Tibial nerve (tissue), 4 donors: ENCODE measurements at regions not wholly inside any gene's neighbourhood (a gene's known extent, or its start where the extent isn't known, plus 50 kb on each side); places are given as distances from the start of the nearest gene placed in this dataset.
"Not testable (repeated sequence)": the region's sequence is repeated elsewhere in the genome, so short reads cannot be mapped to it uniquely, and the experiment has no call there.

ENCODE experiments used
- DNase-seq, 2 donors: peaks; one replicate each; pipeline ENCODE4 v3.0.0-alpha.2; 2019; ENCODE audit warnings: low spot score in 2 of 2
- H3K27ac ChIP-seq, 4 donors: fragments of 200-600 bp; sonication (generic) in 3 of 4; one replicate each; pipeline ENCODE4 v1.5.1; 2017 to 2019; ENCODE audit warnings: mild to moderate bottlenecking in 1 of 4
- H3K27me3 ChIP-seq, 2 donors: fragments of 200-600 bp; sonication (generic) in 1 of 2; one replicate each; pipeline versions ENCODE4 v1.5.1 to v1.6.0; 2017 to 2019
- H3K36me3 ChIP-seq, 3 donors: fragments of 200-600 bp; sonication (generic); one replicate each; pipeline ENCODE4 v1.5.1; 2018 to 2019
- H3K4me1 ChIP-seq, 4 donors: fragments of 200-600 bp; sonication (generic) in 3 of 4; one replicate each; pipeline ENCODE4 v1.5.1; 2017 to 2019
- H3K4me3 ChIP-seq, 4 donors: fragments of 200-600 bp; sonication (generic) in 3 of 4; one replicate each; pipeline ENCODE4 v1.5.1; 2017 to 2019; ENCODE audit warnings: mild to moderate bottlenecking in 1 of 4, moderate library complexity in 1 of 4
- H3K9me3 ChIP-seq, 4 donors: fragments of 200-600 bp; sonication (generic) in 3 of 4; one replicate each; pipeline ENCODE4 v1.5.1; 2017 to 2019
- CTCF ChIP-seq, 5 experiments: fragments of 200-600 bp in 3 of 5; fragments of 450-650 bp in 2 of 5; sonication (generic) in 3 of 5; IDR thresholded peaks; one replicate each; pipeline ENCODE4 v1.5.1; 2016 to 2019; ENCODE audit warnings: antibody characterized with exemption in 5 of 5, mild to moderate bottlenecking in 3 of 5, moderate library complexity in 2 of 5
- EP300 ChIP-seq, 2 donors: sonication (generic); formaldehyde crosslinking; IDR thresholded peaks; one replicate each; pipeline ENCODE4 v1.6.1; 2017; ENCODE audit warnings: antibody characterized with exemption in 2 of 2, mild to moderate bottlenecking in 1 of 2
- POLR2A ChIP-seq, 2 donors: fragments of 450-650 bp; IDR thresholded peaks; one replicate each; pipeline ENCODE4 v1.6.1; 2017; ENCODE audit warnings: antibody characterized with exemption in 2 of 2, mild to moderate bottlenecking in 2 of 2, moderate library complexity in 2 of 2
- WGBS, 2 donors: methylation state at CpG; one replicate each; pipeline ENCODE4 v1.1.5; 2018; 5-methylcytosine and 5-hydroxymethylcytosine counted together

GRCh38 chr3:137692803-137693431, 71.2 kb upstream of the SOX14 start:
- Histone ChIP-seq H3K4me1 (no peaks in the 10 kb centered on the region), H3K27me3 (no peaks in the 10 kb centered on the region), H3K4me3 (no peak overlapping the region), H3K36me3 (no peaks in the 10 kb centered on the region), H3K27ac (no peak overlapping the region), H3K9me3 (no peaks in the 10 kb centered on the region)
- no peak for DNase-seq
- 19 to 23% methylated on average over 6 of the region's 6 CpGs for WGBS, 2 donors
- TF ChIP-seq CTCF (IDR thresholded peaks at IDR 0.05) = no peak
- TF ChIP-seq EP300 (IDR thresholded peaks at IDR 0.05) = no peak
- TF ChIP-seq POLR2A (IDR thresholded peaks at IDR 0.05) = no peak

- Histone ChIP-seq H3K4me3 (no peak overlapping the region), H3K36me3 (no peaks in the 10 kb centered on the region), H3K4me1 (no peaks in the 10 kb centered on the region), H3K27ac (no peak overlapping the region), H3K27me3 (no peaks in the 10 kb centered on the region), H3K9me3 (no peaks in the 10 kb centered on the region)
- DNase-seq = no peak
- TF ChIP-seq POLR2A (IDR thresholded peaks at IDR 0.05) = no peak
- TF ChIP-seq CTCF (IDR thresholded peaks at IDR 0.05) = no peak
- 75 to 85% methylated on average over 2 of the region's 2 CpGs for WGBS, 2 donors
Measured at GRCh38 chr3:137693791-137694190, 70.3 kb upstream of the SOX14 start.

GRCh38 chr3:137694836-137695235, 69.3 kb upstream of the SOX14 start:
- no peak overlapping the region for H3K27ac ChIP-seq
- no peaks in the 10 kb centered on the region for H3K27me3 ChIP-seq
- 24 to 39% methylated on average over 6 of the region's 6 CpGs for WGBS, 2 donors
- DNase-seq = no peak
- no peaks in the 10 kb centered on the region for H3K36me3 ChIP-seq
- H3K4me3 ChIP-seq = no peak overlapping the region
- H3K9me3 ChIP-seq = no peaks in the 10 kb centered on the region
- TF ChIP-seq POLR2A (IDR thresholded peaks at IDR 0.05) (no peak), EP300 (IDR thresholded peaks at IDR 0.05) (no peak), CTCF (IDR thresholded peaks at IDR 0.05) (no peak)
- H3K4me1 ChIP-seq = no peaks in the 10 kb centered on the region

GRCh38 chr3:137695351-137695750, 68.8 kb upstream of the SOX14 start:
- WGBS, 2 donors = 49 to 56% methylated on average over 6 of the region's 6 CpGs
- DNase-seq = no peak
- no peak for TF ChIP-seq EP300 (IDR thresholded peaks at IDR 0.05)
- TF ChIP-seq CTCF (IDR thresholded peaks at IDR 0.05) = no peak
- no peak for TF ChIP-seq POLR2A (IDR thresholded peaks at IDR 0.05)
- Histone ChIP-seq H3K9me3 (no peaks in the 10 kb centered on the region), H3K4me1 (no peaks in the 10 kb centered on the region), H3K27me3 (no peaks in the 10 kb centered on the region), H3K4me3 (no peak overlapping the region), H3K36me3 (no peaks in the 10 kb centered on the region), H3K27ac (no peak overlapping the region)

GRCh38 chr3:137709011-137709601, 55.0 kb upstream of the SOX14 start:
- Histone ChIP-seq H3K27ac (no peak overlapping the region), H3K27me3 (no peaks in the 10 kb centered on the region), H3K4me1 (no peaks in the 10 kb centered on the region), H3K36me3 (no peaks in the 10 kb centered on the region), H3K4me3 (no peak overlapping the region), H3K9me3 (peaks cover 0 to 9% (median 0%) of the 10 kb centered on the region in 4 donors)
- 4 to 6% methylated on average over 3 of the region's 3 CpGs for WGBS, 2 donors
- no peak for TF ChIP-seq CTCF (IDR thresholded peaks at IDR 0.05)
- DNase-seq = no peak

- H3K9me3 ChIP-seq = peaks cover 0 to 33% (median 0%) of the 10 kb centered on the region in 4 donors
- not testable (repeated sequence) for H3K4me1 ChIP-seq, H3K27me3 ChIP-seq, H3K4me3 ChIP-seq, H3K36me3 ChIP-seq, H3K27ac ChIP-seq, DNase-seq
- WGBS, 2 donors = 82 to 91% methylated on average over 6 of the region's 6 CpGs
Measured at GRCh38 chr3:137713965-137714364, 50.1 kb upstream of the SOX14 start.
